Germinal center (tissue), 1 donor: ENCODE measurements at regions not wholly inside any gene's neighbourhood (a gene's known extent, or its start where the extent isn't known, plus 50 kb on each side); places are given as distances from the start of the nearest gene placed in this dataset.
"Not testable (repeated sequence)": the region's sequence is repeated elsewhere in the genome, so short reads cannot be mapped to it uniquely, and the experiment has no call there.

Experiments
- DNase-seq: peaks from one replicate; pipeline ENCODE4 v3.0.0; 2012; ENCODE audit warnings: mixed read lengths, low spot score

GRCh38 chr2:3036432-3037125, 341.0 kb downstream of the EIPR1 start:
- no peak for DNase-seq

- no peak for DNase-seq
Observed at GRCh38 chr2:3035385-3036050, 342.1 kb downstream of the EIPR1 start.

- no peak for DNase-seq
Observed at GRCh38 chr2:3034856-3035255, 342.8 kb downstream of the EIPR1 start.

GRCh38 chr2:3034396-3034795, 343.2 kb downstream of the EIPR1 start:
- DNase-seq = no peak

GRCh38 chr2:3033315-3033714, 344.3 kb downstream of the EIPR1 start:
- no peak for DNase-seq

- DNase-seq = not testable (repeated sequence)
Observed at GRCh38 chr2:3030791-3031190, 346.8 kb downstream of the EIPR1 start.

- no peak for DNase-seq
Observed at GRCh38 chr2:3025984-3026383, 351.6 kb downstream of the EIPR1 start.

- DNase-seq = no peak
Observed at GRCh38 chr2:3025261-3025660, 352.4 kb downstream of the EIPR1 start.

- no peak for DNase-seq
Observed at GRCh38 chr2:3024401-3024935, 353.1 kb downstream of the EIPR1 start.

GRCh38 chr2:3023531-3023930, 354.1 kb downstream of the EIPR1 start:
- DNase-seq = no peak

GRCh38 chr2:3022841-3023372, 354.7 kb downstream of the EIPR1 start:
- DNase-seq = no peak

GRCh38 chr2:3021720-3022119, 355.9 kb downstream of the EIPR1 start:
- DNase-seq = no peak

GRCh38 chr2:3010001-3010400, 367.6 kb downstream of the EIPR1 start:
- DNase-seq = no peak

GRCh38 chr2:3009483-3009882, 368.1 kb downstream of the EIPR1 start:
- DNase-seq = no peak

GRCh38 chr2:3009005-3009404, 368.6 kb downstream of the EIPR1 start:
- no peak for DNase-seq

- DNase-seq = no peak
Observed at GRCh38 chr2:3008561-3008960, 369.1 kb downstream of the EIPR1 start.

- no peak for DNase-seq
Observed at GRCh38 chr2:3007135-3007534, 370.5 kb downstream of the EIPR1 start.

GRCh38 chr2:3005859-3006501, 371.6 kb downstream of the EIPR1 start:
- no peak for DNase-seq

GRCh38 chr2:3001615-3002560, 375.7 kb downstream of the EIPR1 start:
- DNase-seq = no peak

- DNase-seq = no peak
Observed at GRCh38 chr2:3000968-3001367, 376.6 kb downstream of the EIPR1 start.

GRCh38 chr2:3000125-3000524, 377.5 kb downstream of the EIPR1 start:
- no peak for DNase-seq

- DNase-seq = no peak
Observed at GRCh38 chr2:2998971-2999370, 378.6 kb downstream of the EIPR1 start.
